NCI-H748 treated with DMSO at 0.1 percent for 48 hours (cell line): ENCODE measurements at regions not wholly inside any gene's neighbourhood (a gene's known extent, or its start where the extent isn't known, plus 50 kb on each side); places are given as distances from the start of the nearest gene placed in this dataset.
"Not testable (repeated sequence)": the region's sequence is repeated elsewhere in the genome, so short reads cannot be mapped to it uniquely, and the experiment has no call there.

Experiments used
- DNase-seq: peaks from one replicate; lab custom pipeline; 2025; lab: John Stamatoyannopoulos, UW

DNA sequence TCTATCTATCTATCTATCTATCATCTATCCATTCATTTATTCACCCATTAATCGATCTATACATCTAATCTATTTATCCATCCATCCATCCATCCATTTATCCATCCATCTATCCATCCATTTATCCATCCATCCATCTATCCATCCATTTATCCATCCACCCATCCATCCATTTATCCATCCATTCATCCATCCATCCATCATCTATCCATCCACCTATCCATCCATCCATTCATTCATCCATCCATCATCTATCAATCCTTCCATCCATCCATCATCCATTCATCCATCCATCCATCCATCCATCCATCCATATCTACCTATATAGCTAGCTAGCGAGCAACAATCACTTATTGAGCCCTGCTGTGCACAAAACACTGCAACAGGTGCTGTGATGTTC is 953.1 kb upstream of the ZNF722 start:
- no peak for DNase-seq

DNA sequence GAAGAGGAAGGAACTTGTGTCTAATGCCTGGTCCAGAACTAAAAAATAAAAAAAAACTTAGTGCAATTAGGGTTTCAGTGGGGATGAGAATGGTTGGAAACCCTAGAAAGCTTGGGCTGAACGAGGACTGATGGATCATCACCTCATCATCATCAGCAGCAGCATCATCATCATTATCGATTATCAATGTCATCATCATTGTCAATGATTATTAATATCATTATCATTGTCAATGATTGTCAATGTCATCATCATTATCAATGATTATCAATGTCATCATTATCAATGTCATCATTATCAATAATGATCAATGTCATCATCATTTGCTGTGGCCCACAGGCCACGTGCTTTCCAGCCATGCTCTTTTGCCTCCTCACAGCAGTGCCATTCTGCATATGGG is 952.0 kb upstream of the ZNF722 start:
- no peak for DNase-seq

DNA sequence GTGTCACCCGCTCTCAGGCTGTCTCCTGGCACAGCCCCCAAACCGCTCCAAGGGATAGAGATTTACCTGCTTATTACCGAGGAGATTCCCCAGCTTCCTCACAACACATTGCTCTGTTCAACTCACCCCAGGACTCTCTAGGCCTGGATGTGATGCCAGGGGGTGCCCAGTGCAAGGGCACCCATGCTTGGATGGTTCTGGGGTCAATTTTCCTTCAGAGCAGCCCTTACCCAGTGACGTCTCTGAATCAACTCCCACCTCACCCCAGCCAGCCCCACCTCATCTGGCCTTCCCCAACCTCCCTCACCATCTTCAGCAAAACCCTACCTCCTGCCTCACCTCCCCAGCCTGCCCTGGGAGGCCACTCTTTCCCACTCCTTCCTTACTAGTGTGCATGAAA is 951.6 kb upstream of the ZNF722 start:
- no peak for DNase-seq

DNA sequence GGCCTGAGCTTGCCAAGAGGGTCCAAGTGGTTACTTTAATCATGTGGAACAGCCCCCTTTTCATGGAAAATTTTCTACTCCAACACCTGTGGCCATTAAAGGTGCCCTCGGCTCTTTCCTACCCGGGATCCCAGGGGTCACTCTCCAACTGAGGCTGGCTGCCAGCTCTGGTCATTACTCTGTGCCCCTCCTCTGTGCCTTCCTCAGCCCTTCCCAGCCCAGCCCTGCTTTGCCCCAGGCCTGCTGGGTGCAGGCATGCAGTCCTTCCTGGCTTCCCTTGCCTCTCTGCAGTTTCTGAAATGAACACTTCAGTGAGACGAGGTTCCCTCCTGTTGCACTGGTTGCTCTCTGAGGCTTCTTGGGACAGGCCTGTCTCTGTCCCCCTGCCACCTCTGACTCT is 951.1 kb upstream of the ZNF722 start:
- DNase-seq = no peak

DNA sequence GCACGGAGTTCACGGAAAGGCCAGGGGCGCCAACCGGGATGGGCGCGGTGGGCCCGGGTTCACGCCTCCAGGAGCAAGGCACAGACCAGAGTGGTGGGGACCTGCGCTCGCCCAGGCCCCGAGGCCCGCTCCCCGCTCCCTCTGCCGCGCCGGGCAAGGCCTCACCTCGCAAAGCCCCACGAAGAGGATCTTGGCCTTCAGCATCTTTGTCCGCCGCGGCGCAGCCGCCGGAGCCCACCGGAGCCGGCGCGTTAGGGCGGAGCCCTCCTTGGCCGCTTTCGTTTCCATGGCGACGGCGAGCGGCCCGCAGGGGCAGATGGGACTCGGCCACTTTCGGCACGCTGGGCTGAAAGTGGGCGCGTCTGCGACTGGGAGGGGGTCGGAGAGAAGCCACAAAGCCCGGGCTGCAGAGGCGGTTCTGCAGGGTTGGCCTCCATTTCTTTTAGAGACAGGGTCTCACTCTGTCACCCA is 944.4 kb upstream of the ZNF722 start:
- no peak for DNase-seq

DNA sequence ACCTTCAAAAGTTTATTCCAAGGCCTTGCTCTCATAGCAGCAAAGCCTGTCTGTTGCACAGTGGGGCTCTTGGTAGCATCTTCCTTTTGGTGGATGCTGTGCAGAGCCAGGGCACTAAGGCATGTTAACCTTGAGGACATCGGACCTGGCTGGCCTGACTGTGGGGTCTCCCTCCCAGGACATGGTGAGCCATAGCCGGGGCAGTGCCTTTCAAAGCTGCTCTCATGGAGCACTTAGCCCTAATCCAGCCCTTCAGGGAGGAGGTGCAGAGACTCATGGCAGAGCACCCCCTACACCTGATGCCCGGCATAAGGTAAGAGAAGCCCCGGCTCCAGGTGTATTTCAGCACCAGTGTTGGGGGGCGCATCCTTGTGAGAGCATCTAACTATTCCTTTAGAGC is 941.4 kb upstream of the ZNF722 start:
- no peak for DNase-seq

DNA sequence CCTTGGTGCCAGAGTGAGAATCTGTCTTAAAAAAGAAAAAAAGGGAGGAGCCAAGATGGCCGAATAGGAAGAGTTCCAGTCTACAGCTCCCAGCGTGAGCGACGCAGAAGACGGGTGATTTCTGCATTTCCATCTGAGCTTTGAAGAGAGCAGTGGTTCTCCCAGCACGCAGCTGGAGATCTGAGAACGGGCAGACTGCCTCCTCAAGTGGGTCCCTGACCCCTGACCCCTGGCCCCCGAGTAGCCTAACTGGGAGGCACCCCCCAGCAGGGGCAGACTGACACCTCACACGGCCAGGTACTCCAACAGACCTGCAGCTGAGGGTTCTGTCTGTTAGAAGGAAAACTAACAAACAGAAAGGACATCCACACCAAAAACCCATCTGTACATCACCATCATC is 937.9 kb upstream of the ZNF722 start:
- not testable (repeated sequence) for DNase-seq

DNA sequence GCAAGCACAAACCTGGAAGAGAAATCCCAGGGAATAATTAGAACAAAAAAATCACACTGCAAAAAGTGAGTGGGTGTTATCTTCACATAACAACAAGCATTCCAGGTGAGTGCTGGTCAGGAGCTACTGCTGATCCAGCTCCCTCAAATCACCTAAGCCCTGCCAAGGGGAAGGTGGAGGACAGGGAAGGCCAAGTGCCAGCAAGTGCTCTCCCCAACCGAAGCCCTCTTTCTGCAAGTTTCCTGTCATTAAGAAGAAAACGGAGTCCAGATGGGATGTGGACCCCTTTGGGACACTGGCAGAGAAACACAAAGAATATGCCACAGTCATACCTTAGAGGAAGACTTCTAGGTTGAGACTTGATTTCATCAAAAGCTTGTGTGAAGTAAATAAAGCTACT is 933.0 kb upstream of the ZNF722 start:
- no peak for DNase-seq

DNA sequence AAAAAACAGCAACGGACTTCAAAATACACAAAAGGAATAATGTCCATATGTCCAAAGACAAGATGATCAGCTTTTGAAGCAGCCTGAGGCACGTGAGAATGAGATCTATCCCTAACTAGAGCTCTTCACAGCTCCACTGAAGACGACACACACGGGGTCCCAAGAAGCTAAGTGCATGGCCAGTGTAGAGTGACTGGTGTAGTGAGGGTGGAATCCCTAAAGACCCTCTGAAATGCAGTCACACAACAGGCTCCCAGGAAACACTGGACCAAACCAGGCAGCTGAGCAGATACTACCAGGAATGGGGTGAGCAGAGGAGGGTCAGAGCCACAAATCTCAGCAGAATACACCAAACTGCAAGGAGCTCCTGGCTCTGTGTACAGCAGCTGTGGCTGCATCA is 932.4 kb upstream of the ZNF722 start:
- DNase-seq = not testable (repeated sequence)

DNA sequence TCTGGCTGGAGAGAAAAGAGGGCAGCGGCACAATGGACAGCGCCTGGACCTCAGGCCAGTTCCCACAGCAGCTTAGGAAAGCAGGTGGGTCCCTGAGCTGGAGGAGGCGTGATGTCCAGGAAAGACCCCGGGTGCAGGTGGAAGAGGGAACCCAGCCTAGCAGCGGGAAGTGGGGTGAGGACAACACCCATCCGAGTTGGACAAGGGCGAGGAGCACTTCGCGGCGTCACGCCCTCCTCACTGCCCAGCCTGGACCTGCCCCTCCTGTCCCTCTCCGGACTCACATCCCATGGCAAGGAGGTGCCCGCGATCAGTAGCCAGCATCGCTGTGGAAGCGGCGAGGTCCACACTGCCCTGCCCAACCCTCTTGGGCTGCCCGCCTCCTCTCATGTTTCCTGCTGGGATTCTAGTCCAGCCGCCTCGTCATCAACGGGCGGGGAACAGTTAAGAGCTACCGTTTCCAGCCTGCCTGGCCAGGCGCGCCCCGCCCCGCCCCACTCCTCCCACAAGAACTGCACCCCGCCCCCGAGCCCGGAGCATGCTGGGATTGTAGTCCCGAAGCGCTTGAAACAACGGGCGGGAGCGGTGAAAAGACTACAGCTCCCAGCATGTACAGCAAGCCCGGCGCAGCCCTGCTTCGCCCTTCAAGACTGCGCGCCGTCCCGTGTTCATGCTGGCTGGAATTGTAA is 930.6 kb upstream of the ZNF722 start:
- DNase-seq = peak; percentile 33

DNA sequence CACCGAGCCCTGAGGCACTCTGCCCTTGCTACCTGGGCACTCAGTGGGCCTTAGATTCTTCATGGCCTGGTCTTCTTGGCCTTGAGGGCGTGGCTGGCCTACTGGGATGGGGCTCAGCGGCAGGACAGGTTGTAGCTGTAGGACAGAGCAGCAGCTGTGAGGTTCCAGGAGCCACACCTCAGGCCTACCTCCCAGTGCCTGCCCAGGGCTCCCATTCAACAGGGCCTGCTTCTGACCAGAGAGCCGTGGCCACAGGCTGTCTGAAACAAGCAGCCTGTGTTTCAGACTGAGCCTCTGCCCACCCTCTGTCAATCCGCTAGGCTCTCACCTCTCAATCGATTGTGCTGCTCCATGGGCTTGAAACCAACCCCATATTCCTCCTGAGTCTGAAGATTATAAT is 928.0 kb upstream of the ZNF722 start:
- no peak for DNase-seq

DNA sequence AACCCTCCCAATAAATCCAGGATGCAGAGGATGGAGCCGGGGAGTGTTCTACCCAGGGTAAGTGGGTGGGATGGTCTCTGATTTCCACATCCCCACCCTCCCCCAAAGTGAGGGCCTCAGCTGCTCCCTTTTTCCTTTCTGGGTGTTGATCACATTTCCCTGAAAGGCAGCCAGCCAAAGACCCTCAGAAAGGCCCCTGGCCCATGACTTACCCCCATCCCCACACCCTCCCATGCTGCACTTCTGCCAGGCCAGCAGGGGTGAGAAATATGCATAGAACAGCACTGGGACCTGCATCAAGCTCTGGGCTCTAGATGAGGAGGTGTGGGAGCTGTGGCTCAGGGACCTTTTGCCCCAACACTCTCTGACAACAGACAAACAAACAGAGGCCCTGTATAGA is 927.3 kb upstream of the ZNF722 start:
- DNase-seq = no peak

DNA sequence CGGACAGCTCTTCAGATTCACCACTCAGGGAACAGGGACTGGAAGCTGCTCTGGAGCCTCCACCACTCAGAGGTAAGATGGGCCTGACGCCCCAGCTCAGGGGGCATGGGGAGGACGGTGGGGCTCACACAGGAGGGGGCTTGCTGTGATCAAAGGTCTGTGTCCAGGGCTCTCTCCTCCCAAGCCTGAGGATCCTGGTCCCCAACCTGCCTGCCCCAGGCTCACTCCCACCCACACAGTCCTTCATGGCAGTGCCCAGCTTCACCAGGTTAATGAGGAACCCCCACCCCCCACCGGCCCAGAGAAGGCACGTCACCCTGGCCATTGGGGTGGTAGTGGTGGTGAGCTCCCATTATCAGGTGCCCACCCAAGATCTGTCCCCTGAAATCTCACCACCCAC is 926.7 kb upstream of the ZNF722 start:
- no peak for DNase-seq

DNA sequence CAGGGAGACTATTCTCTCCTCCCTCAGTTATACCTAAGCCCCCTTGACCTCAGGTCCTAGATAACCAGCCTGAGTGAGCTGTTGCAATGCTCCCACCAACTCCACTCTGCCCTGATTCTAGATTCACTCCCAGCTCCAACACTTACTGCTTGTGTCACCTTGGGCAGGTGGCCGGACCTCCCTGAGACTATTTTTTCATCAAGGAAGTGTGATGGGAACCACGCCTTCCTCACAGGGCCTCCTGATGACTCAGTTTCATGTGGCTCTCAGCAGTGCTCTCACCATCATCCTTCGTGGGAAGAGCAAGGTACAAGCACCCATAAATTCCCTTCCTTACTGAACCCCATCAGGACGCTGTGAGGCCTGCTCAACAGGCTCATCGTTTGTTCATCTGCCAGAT is 925.8 kb upstream of the ZNF722 start:
- DNase-seq = no peak

DNA sequence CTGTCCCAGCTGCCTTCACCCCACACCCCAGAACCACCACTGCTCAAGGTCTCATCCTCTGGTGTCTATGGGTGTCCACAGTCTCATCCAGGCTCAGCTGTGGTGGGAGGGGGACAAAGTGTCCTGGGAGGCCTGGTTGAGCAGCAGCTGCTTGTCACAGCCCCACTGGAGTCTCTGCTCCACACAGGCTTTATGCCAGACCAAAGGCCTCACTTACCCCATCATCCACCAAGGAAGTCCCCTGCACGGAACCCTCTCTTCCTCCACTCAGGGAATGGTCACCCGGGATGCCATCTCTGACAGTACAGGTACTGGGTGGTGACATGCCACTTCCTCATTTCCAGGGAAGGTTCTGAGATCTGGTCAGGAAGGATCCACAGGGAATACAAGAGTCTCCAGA is 925.4 kb upstream of the ZNF722 start:
- no peak for DNase-seq

DNA sequence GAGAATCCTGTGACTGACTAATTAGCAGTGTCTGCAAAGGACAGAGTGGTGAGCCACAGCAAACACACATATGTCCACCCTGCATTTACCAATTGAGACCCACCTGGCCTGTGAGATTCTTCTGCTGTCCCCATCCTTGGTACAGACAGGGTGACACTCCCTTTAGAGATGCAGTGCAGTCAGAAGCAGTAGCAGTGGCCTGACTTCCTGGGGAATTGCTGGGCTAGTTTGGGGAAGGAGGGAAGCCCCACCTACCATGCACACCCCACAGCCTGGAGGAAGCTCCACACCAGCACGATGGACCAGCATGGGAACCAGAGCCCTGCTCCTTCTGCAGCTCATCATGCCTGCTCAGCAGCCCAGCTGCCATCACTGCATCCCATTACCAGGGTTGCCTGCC is 924.9 kb upstream of the ZNF722 start:
- no peak for DNase-seq

DNA sequence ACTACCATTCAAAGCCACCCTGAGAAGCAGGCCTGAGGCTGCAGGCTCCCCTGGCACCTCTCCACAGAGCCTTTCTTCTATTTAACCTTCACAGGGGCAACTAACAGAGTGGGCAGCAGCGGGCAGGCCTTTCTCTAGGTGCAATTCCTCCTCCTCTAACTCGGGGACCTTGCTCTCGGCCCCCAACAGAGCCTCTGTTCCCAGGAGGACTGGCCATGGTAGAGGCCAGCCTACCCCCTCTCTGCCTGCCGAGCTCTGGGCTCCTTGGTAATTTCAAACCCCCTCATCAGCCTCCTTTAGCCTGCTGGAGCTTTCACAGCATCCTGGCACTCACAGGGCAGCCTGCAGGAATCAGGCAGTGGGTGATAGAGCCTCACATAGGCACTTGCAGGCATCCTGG is 920.8 kb upstream of the ZNF722 start:
- DNase-seq = no peak

DNA sequence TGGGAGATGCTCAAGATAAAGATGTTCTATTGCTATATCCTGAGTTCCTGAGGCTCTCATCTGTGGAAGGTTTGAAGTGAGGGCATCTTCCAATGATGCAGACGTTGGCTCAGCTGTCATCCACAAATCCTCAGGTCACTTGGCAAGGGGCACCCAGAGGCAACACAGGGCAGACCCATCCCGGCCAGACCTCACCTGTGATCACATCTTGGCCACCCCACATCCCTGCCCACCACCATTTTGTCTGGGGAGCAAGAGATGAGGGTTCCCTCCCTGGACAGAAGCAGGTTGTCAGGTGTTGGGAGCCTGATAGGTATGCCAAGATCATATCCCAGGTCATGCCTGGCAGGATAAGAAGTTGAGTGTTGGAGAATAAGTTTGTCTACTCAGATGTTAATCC is 918.2 kb upstream of the ZNF722 start:
- no peak for DNase-seq

DNA sequence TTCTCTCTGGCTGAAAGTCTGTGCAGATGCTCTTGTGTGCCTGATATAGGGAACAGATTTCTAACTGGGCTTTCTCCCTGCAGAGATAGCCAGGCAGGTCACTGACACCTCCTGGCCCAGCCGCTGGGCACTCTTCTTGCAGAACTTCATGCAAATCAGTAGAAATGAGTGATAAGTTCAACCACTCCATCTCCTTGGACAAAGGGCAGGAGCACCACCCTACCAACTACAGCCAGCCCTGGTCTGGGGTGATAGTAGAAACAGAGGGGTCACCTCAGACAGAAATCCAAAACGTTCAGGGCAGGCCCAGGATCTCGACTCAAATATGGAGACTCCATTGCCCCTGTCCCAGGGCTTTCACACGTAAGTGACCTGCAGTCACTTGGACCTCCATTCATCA is 917.8 kb upstream of the ZNF722 start:
- DNase-seq = no peak

DNA sequence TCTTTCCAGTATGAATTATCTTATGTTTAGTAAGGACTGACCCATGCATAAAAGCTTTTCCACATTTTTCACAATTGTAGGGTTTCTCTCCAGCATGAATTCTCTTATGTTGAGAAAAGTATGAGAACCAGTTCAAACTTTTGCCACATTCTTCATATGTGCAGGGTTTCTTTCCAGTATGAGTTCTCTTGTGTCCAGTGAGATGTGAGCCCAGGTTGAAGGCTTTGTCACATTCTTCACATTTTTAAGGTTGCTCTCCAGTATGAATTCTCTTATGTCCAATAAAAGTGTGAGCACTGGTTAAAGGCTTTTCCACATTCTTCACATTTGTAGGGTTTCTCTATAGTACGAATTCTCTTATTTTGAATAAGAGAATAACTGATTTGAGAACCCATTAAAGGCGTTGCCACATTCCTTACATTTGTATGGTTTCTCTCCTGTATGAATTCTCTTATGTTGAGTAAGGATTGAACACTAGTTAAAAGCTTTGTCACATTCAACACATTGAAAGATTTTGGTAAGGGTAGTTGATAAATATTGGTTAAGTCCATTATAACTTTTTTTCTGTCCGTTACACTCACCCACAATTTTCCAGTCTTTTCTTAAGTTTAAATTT is 911.0 kb upstream of the ZNF722 start:
- no peak for DNase-seq

DNA sequence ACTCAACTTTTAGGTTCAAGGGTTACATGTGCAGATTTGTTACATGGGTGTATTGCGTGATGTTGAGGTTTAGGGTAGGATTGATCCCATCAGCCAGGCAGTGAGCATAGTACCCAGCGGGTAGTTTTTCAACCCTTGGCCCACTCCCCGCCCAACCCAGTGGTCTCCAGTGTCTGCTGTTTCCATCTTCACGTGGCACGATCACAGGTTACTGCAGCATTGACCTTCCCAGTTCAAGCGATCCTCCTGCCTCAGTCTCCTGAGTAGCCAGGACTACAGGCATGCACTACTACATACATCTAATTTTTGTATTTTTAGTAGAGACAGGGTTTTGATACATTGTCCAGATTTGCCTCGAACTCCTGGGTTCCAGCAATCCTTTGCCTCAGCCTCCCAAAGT is 905.7 kb upstream of the ZNF722 start:
- no peak for DNase-seq

DNA sequence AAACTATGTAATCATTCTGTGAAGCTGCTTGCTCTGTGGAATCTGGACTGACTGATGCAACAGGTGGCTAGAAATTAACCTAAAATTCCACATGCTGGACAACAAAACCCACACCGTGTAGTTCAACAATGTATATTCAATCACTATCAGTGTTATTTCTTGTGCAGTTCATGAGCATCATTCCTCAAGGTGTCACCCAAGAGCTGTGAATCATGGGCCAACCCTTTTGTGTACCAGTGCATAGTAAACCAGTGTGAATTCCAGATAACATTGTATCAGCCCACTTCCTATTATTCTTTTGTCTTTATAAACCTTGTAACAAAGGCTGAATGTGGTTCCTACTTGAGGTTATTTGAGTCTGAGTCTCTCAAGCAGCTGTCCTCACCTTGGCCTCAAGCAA is 905.2 kb upstream of the ZNF722 start:
- no peak for DNase-seq

DNA sequence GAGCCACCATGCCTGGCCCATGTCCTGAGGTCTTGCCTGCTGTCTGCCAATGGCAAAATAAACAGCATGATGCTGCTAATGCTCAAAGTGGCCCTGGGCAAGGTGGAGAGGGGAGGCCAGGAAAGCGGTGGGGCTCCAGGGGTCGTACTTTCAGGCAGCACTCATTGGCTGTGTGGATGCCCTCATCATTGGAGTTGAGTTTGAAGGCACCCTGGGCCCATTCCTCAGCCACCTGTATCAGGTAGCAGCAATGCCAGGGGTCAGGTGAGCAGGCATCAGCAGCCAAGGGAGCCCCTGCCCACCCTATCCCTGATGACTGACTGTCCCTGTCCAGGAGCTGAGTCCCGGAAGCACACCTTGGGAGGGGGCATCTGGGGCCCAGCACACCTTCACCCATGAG is 902.5 kb upstream of the ZNF722 start:
- no peak for DNase-seq

DNA sequence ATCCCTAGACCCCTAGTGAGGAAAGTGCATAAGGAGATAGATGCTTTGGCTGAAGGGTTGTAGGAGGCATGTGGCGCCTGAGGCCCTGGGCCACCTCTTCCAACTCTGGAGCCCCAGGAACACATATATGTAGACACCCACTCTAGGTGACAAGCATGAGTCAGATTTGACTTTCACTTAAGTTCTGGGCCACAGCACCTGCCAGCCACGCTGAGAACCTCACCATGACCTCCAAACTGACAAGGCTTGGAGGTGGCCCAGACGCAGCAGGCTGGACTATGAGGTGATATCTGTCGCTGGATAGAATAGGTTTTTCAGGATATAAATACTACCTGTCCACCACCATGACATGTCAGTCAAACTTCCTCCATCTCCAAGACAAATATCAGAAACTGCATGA is 894.0 kb upstream of the ZNF722 start:
- DNase-seq = no peak
